ENCODE measurements at regions not wholly inside any gene's neighbourhood (a gene's known extent, or its start where the extent isn't known, plus 50 kb on each side); places are given as distances from the start of the nearest gene placed in this dataset.

DNA sequence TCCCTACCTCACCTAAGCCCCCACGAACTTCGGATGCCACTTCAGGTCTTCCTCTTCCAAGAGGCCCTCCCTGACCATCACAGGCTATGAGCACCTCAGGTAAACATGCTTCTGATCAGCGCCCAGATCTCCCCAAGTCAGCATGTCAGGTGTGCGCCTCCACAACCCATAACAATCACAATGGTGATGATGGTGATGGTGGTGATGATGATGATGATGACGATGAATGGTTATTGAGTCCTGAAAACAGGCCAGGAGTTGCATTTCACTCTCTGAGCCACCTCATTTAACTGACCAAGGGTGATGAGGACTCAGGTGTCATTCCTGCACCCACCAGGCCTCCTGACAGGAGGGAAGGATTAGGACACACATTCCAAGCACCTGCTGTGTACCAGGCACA is 426.6 kb upstream of the SULF2 start:
- TF ChIP-seq POLR2AphosphoS5 (IDR thresholded peaks at IDR 0.05; ENCODE audit: low read depth, low read length) (no peak), TAF1 (IDR thresholded peaks at IDR 0.05; ENCODE audit: borderline replicate concordance, low read depth, low read length) (no peak)
